GM23248 (cell line): ENCODE measurements at regions not wholly inside any gene's neighbourhood (a gene's known extent, or its start where the extent isn't known, plus 50 kb on each side); places are given as distances from the start of the nearest gene placed in this dataset.

Experiments
- EZH2 ChIP-seq: fragments of 200-600 bp; sonication (generic); IDR thresholded peaks from 2 replicates; pipeline ENCODE4 v1.6.1; 2018; ENCODE audit warnings: antibody characterized with exemption, mild to moderate bottlenecking; ENCODE audit not compliant: insufficient read depth, poor library complexity, severe bottlenecking
- EZH2phosphoT487 ChIP-seq: fragments of 200-600 bp; sonication (generic); IDR thresholded peaks from 2 replicates; pipeline ENCODE4 v1.6.1; 2018; ENCODE audit warnings: antibody characterized with exemption, moderate library complexity, mild to moderate bottlenecking, low read depth; ENCODE audit not compliant: insufficient read depth

GRCh38 chr13:73822668-73823592 is 311.3 kb downstream of the KLF12 start:
- TF ChIP-seq EZH2phosphoT487 = no peak
- TF ChIP-seq EZH2 = no peak
